ENCODE measurements at regions not wholly inside any gene's neighbourhood (a gene's known extent, or its start where the extent isn't known, plus 50 kb on each side); places are given as distances from the start of the nearest gene placed in this dataset.

GRCh38 chr11:119972281-119972680 lies 165.6 kb downstream of the TRIM29 start:
- no peak for TF ChIP-seq CTCF (IDR thresholded peaks at IDR 0.05)
- no peak for TF ChIP-seq POLR2A (IDR thresholded peaks at IDR 0.05)
- no peak for TF ChIP-seq POLR2AphosphoS5 (IDR thresholded peaks at IDR 0.05)
